SU-DHL-6 (cell line): ENCODE measurements at regions not wholly inside any gene's neighbourhood (a gene's known extent, or its start where the extent isn't known, plus 50 kb on each side); places are given as distances from the start of the nearest gene placed in this dataset.

ENCODE experiments used
- EZH2phosphoT487 ChIP-seq: fragments of 200-600 bp; sonication (generic), shearing (Covaris generic); conservative IDR thresholded peaks from 2 replicates; pipeline ENCODE4 v1.6.1; 2018; ENCODE audit warnings: mild to moderate bottlenecking, antibody characterized with exemption, low read length, moderate library complexity, mixed read lengths
- TF ChIP-seq, protein P1 (sequence below): fragments of 200-600 bp; sonication (generic); IDR thresholded peaks from one replicate; pipeline ENCODE4 v1.5.1; 2017; ENCODE audit warnings: antibody characterized with exemption, mild to moderate bottlenecking, low read length, moderate library complexity; ENCODE audit not compliant: insufficient read depth, poor library complexity, severe bottlenecking

DNA sequence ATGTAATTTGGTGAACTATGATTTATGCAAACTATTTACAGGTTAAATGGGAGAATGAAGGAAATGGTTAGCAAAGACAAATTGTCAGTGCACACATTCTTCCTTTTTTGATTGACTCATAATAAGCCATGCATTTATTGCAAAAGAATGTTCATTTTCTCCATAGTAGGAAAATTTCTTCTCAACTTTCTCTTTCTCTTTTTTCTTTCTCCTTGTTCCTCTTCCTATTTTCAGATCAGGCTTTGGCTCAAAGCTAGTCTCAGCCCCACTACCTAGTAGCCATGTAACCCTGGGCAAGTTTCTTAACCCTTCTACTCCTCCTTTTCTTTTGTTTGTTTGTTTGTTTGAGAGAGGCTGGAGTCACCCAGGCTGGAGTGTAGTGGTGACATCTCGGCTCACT, 156.6 kb downstream of the PIK3R1 start:
- TF ChIP-seq, protein P1, sequence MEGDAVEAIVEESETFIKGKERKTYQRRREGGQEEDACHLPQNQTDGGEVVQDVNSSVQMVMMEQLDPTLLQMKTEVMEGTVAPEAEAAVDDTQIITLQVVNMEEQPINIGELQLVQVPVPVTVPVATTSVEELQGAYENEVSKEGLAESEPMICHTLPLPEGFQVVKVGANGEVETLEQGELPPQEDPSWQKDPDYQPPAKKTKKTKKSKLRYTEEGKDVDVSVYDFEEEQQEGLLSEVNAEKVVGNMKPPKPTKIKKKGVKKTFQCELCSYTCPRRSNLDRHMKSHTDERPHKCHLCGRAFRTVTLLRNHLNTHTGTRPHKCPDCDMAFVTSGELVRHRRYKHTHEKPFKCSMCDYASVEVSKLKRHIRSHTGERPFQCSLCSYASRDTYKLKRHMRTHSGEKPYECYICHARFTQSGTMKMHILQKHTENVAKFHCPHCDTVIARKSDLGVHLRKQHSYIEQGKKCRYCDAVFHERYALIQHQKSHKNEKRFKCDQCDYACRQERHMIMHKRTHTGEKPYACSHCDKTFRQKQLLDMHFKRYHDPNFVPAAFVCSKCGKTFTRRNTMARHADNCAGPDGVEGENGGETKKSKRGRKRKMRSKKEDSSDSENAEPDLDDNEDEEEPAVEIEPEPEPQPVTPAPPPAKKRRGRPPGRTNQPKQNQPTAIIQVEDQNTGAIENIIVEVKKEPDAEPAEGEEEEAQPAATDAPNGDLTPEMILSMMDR, result no peak
- TF ChIP-seq EZH2phosphoT487, result no peak
